ENCODE measurements at regions not wholly inside any gene's neighbourhood (a gene's known extent, or its start where the extent isn't known, plus 50 kb on each side); places are given as distances from the start of the nearest gene placed in this dataset.

DNA sequence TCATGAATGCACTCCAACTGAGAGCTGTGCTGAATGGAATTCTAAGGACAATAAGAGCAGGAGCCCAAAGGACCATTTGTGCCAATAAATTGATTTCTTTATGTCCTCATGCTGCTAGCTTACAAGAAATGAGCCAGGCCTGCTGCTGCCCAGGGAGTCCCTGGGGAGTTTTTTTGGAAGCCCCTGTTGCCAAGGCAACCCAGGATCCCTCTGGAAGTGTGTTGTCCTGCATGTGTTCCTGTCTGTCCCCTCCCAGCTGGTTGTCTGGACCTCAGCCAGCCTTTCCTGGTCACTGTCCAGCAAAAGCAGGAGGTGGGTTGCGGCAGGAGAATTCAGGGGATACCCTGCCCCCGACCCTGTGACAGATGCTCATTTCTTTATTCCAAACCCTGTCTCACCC, 51.0 kb upstream of the GPRC5B start:
- no peak for TF ChIP-seq EZH2phosphoT487 (conservative IDR thresholded peaks at IDR 0.05; ENCODE audit: low read length)

More for the DNA sequence above, 51.0 kb upstream of the GPRC5B start:
- Histone ChIP-seq H3F3A (ENCODE audit: insufficient read depth) (no peaks in the 10 kb centered on the region), H3K36me3 (ENCODE audit: low read length) (no peaks in the 10 kb centered on the region), H3K27me3 (ENCODE audit: low read length) (no peaks in the 10 kb centered on the region), H3K9ac (ENCODE audit: low read length) (no peak overlapping the region), H3K79me2 (ENCODE audit: insufficient read depth, low read length) (no peaks in the 10 kb centered on the region), H2AFZ (ENCODE audit: low read depth, low read length, severe bottlenecking) (no peak overlapping the region), H3K9me3 (ENCODE audit: insufficient read depth, low read length) (no peaks in the 10 kb centered on the region), H3K4me3 (ENCODE audit: insufficient read depth, low read length, poor library complexity, severe bottlenecking) (no peak overlapping the region), H3K4me2 (ENCODE audit: low read depth, low read length, poor library complexity, severe bottlenecking) (no peak overlapping the region), H3K27ac (ENCODE audit: low read depth, low read length) (no peak overlapping the region), H3K9me2 (replicated peaks; ENCODE audit: insufficient read depth, low read length) (no peaks in the 10 kb centered on the region), H4K20me1 (ENCODE audit: low read depth, low read length) (no peaks in the 10 kb centered on the region)
